ENCODE measurements at regions not wholly inside any gene's neighbourhood (a gene's known extent, or its start where the extent isn't known, plus 50 kb on each side); places are given as distances from the start of the nearest gene placed in this dataset.

DNA sequence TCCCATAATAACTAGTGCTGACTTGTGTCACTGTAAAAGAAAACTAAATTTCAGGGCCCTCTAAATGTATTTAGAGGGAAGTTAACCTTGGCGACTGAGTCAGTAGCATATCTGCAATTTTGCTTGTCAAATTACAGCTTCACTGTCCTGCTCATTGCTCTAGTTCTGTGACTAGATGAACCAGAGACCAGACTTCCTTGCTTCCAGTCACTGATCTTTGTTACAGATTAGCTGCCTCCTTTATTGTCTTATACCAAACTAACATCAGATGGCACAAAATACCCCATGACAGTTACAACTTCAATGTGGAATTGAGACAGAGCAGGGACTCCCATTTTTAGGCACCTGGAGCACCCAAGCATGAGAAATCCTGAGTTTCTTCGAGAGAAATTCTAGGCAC, 79.9 kb upstream of the POM121L12 start:
- no peak overlapping the region for H3K4me3 ChIP-seq
- H3K27ac ChIP-seq: peak overlapping the region in 1 of 2 donors; percentile 67
- TF ChIP-seq, protein P1, sequence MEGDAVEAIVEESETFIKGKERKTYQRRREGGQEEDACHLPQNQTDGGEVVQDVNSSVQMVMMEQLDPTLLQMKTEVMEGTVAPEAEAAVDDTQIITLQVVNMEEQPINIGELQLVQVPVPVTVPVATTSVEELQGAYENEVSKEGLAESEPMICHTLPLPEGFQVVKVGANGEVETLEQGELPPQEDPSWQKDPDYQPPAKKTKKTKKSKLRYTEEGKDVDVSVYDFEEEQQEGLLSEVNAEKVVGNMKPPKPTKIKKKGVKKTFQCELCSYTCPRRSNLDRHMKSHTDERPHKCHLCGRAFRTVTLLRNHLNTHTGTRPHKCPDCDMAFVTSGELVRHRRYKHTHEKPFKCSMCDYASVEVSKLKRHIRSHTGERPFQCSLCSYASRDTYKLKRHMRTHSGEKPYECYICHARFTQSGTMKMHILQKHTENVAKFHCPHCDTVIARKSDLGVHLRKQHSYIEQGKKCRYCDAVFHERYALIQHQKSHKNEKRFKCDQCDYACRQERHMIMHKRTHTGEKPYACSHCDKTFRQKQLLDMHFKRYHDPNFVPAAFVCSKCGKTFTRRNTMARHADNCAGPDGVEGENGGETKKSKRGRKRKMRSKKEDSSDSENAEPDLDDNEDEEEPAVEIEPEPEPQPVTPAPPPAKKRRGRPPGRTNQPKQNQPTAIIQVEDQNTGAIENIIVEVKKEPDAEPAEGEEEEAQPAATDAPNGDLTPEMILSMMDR (IDR thresholded peaks at IDR 0.05): no peak
- no peak for TF ChIP-seq POLR2A (IDR thresholded peaks at IDR 0.05)
- DNase-seq: no peak
- no peaks in the 10 kb centered on the region for H3K36me3 ChIP-seq (ENCODE audit: low read depth, missing control alignments)
- H3K4me1 ChIP-seq: peaks cover 32% of the 10 kb centered on the region
- intact Hi-C loops (cut with DNase I; ENCODE audit: low total_unique reads): no loop called here
- H3K9me3 ChIP-seq: no peaks in the 10 kb centered on the region
- WGBS, 2 donors: 51 to 72% methylated on average over 2 of the region's 2 CpGs
- no peaks in the 10 kb centered on the region for H3K27me3 ChIP-seq

DNA sequence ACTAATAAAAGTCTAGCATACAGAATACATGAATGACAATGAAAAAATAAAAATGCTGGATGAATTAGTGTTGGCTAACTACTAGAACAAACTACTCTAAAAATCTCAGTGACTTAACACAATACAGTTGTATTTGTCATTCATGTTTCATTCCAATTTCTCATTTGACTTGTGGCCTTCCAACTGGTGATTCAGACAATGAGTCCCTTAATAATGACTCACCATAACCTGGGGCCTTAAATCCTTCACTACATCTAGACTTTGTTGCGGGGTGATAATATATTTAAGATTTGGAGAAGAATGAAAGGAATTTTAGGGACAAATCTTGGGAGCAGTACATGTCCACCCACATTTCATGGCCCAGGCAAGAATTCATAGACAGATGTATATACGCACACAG, 90.5 kb upstream of the POM121L12 start:
- Histone ChIP-seq H3K27ac (no peak overlapping the region), H3K4me3 (no peak overlapping the region), H3K36me3 (ENCODE audit: low read depth, missing control alignments) (no peaks in the 10 kb centered on the region), H3K4me1 (no peaks in the 10 kb centered on the region), H3K27me3 (no peaks in the 10 kb centered on the region), H3K9me3 (no peaks in the 10 kb centered on the region)
- no peak for DNase-seq
- WGBS, 2 donors: 88 to 92% methylated on average over 2 of the region's 2 CpGs
- TF ChIP-seq POLR2A (IDR thresholded peaks at IDR 0.05): no peak
- TF ChIP-seq, protein P1 (IDR thresholded peaks at IDR 0.05): no peak
- intact Hi-C loops (cut with DNase I; ENCODE audit: low total_unique reads): no loop called here

DNA sequence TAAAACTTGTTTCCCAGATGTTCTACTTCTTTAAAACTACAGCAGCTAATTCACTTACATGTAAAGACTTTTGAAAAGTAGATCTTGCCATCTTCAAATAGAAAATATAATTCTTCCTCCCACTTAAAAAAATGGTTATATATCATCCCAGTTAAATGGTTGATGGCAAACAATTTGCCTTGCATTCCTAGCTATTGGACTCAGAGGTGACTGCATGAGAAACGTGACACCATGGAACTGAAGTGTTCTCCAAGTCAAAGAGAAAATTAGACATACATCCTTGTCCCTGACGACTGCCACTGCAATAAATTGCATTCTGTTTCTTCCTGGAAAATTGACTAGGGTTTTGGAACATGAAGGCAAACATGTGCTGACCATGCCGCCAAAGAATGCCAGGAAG, 95.0 kb upstream of the POM121L12 start:
- Histone ChIP-seq H3K36me3 (ENCODE audit: low read depth, missing control alignments) (no peaks in the 10 kb centered on the region), H3K4me1 (no peaks in the 10 kb centered on the region), H3K4me3 (no peak overlapping the region), H3K27me3 (no peaks in the 10 kb centered on the region), H3K9me3 (no peaks in the 10 kb centered on the region), H3K27ac (no peak overlapping the region)
- intact Hi-C loops (cut with DNase I; ENCODE audit: low total_unique reads): no loop called here
- WGBS, 2 donors: 68 to 70% methylated on average over 3 of the region's 3 CpGs
- no peak for DNase-seq
- no peak for TF ChIP-seq POLR2A (IDR thresholded peaks at IDR 0.05)
- TF ChIP-seq, protein P1 (IDR thresholded peaks at IDR 0.05): no peak

DNA sequence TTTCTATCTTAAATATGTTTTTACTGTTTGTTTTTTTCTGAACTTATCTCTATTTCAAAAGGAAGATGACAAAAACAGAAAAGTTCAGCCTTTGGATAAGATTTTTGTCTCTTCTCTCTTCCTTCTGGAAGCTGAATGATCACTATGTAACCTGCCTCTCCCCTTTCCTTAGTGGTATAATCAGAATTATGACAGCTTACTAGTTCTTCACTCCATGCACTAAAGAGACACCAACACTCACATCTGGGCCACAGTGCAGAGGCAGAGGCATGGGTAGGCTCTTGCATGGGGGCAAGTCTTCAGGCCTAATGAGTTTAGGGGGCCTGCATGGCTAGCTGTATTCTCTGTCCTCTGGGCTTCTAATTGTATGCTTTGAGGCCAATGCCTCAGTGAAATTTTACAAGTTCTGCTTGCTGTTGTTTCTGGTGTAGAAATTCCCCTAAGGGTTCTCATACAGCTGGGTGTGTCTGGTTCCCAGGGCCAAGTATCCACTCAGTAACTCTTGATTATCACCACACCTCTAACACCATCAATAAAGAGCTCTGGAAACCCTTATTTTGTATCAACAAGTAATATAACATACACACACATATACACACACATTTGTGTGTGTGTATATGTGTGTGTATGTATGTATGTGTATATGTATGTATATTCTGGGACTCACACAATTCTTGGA, 96.8 kb upstream of the POM121L12 start:
- no peak for DNase-seq
- H3K4me3 ChIP-seq: no peak overlapping the region
- no peak overlapping the region for H3K27ac ChIP-seq
- H3K27me3 ChIP-seq: no peaks in the 10 kb centered on the region
- TF ChIP-seq, protein P1 (IDR thresholded peaks at IDR 0.05): no peak
- no peak for TF ChIP-seq POLR2A (IDR thresholded peaks at IDR 0.05)
- H3K36me3 ChIP-seq (ENCODE audit: low read depth, missing control alignments): no peaks in the 10 kb centered on the region
- intact Hi-C loops (cut with DNase I; ENCODE audit: low total_unique reads): no loop called here
- H3K4me1 ChIP-seq: no peaks in the 10 kb centered on the region
- no peaks in the 10 kb centered on the region for H3K9me3 ChIP-seq

DNA sequence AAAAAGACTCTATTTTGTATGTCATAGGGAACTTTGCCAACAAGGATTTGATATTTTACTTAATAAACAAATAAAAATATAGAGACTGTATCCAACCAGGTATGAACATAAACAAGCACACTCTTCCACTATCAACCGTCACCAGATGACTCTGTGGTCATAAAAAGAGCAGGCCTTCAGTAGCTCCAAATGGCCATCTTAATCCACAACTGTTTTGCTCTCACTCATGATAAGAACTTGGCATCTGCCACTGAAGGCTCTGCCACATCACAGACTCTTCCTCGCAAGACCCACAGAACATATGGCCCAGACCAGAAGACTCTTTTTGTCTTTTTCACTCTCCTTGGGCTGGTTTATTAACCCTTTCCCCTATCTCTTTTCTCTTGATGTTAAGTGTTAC, 98.7 kb upstream of the POM121L12 start:
- WGBS, 2 donors: 41 to 43% methylated on average over 2 of the region's 2 CpGs
- DNase-seq: no peak
- TF ChIP-seq, protein P1 (IDR thresholded peaks at IDR 0.05): no peak
- TF ChIP-seq POLR2A (IDR thresholded peaks at IDR 0.05): no peak
- Histone ChIP-seq H3K4me1 (no peaks in the 10 kb centered on the region), H3K36me3 (ENCODE audit: low read depth, missing control alignments) (no peaks in the 10 kb centered on the region), H3K27me3 (no peaks in the 10 kb centered on the region), H3K9me3 (no peaks in the 10 kb centered on the region), H3K27ac (no peak overlapping the region), H3K4me3 (no peak overlapping the region)
- intact Hi-C loops (cut with DNase I; ENCODE audit: low total_unique reads): no loop called here

All from testis (tissue), 2 donors.